DMS 273 treated with DMSO at 0.1 percent for 48 hours (cell line): ENCODE measurements at regions not wholly inside any gene's neighbourhood (a gene's known extent, or its start where the extent isn't known, plus 50 kb on each side); places are given as distances from the start of the nearest gene placed in this dataset.

ENCODE experiments used
- DNase-seq: peaks from one replicate; lab custom pipeline; 2025; lab: John Stamatoyannopoulos, UW

DNA sequence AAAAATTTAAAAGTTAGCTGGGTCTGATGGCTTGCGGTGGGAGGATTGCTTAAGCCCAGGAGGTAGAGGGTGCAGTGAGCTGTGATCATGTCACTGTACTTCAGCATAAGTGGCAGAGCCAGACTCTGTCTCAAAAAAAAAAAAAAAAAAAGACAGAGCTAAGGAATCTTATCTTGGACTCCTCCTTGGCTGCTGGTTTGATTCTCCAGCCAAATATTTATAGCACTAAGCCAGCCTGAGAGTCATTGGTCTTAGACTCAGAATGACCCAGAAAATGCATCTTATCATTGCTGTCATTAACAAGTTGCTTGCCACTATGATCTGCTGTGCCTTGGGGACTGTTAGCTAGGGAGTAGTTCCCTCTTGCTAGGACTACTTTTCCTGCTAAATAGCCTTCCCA, 164.7 kb downstream of the GNAT3 start:
- DNase-seq, result no peak

GRCh38 chr7:80346704-80347103, 165.2 kb downstream of the GNAT3 start:
- DNase-seq, result no peak

GRCh38 chr7:80335511-80336231, 176.2 kb downstream of the GNAT3 start:
- no peak for DNase-seq

GRCh38 chr7:80334908-80335307, 177.0 kb downstream of the GNAT3 start:
- DNase-seq, result no peak

- no peak for DNase-seq
Observed at GRCh38 chr7:80334196-80334595, 177.7 kb downstream of the GNAT3 start.

DNA sequence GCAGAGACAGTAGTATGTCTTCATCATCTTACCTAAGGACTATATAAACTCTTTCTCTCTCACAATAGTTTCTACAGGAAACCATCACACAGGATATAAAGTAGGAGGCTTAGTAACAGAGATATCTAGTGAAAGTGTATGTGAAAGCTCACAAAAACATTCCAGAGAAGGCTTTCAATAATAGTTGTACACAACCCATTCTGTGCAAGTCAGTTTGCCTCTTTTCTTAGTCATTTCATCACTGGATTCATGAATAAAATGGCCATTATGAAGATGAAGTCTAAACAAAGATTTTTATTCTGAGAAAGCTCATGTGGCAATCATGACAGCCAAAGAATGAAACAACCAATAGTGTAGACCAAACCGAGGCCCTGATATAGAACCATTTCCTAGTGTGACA, 178.8 kb downstream of the GNAT3 start:
- no peak for DNase-seq

DNA sequence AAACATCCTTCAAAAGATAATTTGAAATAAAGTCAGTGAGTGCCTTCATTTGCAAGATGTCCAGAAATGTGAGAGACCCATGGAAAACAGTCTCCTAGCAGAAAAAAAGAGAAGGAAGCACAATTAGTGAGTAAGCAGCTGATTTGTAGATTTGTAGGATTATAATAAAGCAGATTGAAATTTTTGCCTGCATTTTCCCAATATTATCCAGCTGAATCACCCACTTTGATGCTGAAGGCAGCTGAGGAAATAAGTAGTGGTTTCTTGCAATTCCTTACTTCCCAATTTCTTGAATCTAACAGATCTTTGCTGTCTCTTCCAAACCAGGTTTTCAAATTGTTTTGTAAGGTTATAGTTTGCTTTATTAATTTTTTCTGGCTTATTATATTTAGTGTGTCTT, 181.4 kb downstream of the GNAT3 start:
- DNase-seq, result no peak

DNA sequence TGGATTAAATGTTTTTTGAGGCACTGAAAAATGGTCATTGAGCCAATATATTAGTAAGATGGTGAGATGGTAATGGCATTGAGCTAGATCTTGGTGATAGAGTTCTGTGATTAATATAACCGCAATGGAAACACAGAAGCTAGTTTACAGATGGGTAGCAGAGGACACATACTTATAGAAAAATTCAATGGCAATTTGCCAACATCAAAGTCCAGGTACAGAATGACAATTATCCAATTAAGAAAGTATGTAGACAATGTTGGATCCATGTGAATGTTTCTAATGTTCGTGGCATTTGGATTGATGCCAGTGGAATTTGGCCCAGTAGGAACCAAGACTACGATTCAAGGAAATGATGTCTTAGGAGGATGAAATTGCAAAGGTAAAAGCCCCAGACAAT, 187.8 kb downstream of the GNAT3 start:
- no peak for DNase-seq

DNA sequence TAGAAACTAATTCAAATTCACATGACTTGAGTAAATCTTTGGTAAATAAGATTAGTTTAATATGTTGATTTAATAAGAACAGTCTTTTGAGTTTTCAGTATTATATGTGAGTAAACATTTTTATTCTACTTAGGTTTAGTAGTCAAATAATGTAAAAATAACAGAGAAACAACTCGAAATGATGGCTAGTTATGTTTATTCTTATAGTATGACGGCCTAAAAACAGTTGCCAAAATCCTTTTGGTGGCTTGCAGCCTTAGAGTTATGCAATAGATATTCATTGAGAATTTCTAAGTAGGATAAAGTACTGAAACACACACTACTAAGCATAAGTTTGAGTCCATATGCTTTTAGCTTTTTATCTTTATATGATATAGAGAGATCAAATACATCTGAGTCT, 184.8 kb downstream of the GNAI1 start:
- DNase-seq, result no peak

- DNase-seq, result no peak
Observed at GRCh38 chr7:80318081-80318480, 183.4 kb downstream of the GNAI1 start.

DNA sequence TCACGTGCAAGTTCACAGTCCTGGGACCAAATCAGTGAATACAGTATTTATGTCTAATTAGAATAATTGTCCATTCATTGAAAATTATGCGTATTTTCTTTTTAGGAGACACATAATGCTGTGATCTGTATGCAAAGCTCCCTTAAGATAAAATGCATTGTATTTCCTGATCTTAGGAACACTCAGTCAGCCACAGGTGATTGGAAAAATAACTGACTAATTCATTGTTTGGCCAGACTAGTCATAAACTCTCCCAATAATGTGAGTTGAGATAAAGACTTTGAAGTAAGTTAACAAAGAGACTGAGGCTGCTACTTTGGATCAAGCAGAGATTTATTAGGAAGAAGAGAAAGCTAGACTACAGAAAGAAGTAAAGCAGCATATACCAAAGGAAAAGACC, 182.2 kb downstream of the GNAI1 start:
- DNase-seq, result no peak

DNA sequence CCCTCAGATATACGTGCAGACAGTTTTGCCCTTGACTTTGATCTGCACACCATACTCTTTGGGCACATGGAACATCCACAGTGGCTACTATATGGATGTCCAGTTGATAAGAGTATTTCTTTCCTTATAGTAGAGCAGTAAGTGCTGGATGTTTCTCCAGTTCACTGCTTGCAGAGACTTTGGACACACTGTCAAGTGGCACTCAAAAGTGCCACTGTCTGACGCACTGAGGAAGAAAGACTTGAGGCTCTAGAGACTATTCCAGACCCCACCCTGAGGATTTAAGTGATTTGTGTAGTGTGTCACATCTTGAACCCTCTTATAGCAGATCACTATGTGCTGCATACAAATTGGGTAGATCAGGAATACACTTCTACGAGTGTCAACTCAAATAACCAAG, 179.1 kb downstream of the GNAI1 start:
- no peak for DNase-seq

GRCh38 chr7:80313067-80313626, 178.5 kb downstream of the GNAI1 start:
- DNase-seq, result no peak

- DNase-seq, result no peak
Observed at GRCh38 chr7:80312139-80312661, 177.6 kb downstream of the GNAI1 start.

- DNase-seq, result no peak
Observed at GRCh38 chr7:80311313-80311712, 176.7 kb downstream of the GNAI1 start.

DNA sequence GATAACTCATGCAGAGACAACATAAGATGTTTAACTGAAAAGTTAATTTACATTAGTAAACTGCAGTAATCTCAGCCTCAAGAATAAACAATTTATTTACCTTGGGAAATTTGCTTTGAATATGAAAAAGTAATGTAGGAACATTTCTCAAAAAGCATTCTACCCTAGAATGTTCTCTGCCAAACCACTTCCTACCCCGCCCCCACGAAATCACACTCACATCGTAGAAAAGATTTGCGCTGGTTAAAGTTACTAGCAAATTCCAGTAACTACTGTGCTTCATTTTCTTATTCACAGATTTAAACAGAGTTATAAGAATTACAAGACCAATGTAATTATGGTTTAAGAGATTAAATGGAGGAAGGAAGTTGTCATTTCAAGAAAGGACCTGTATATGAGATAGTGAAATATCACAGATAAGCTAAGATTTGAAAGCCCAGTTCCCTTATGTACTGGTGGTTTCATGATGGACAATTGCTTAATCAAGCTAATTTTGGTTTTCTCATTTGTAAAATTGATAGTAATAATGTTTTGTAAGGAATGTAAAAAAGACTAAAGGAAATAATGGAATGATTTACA, 175.4 kb downstream of the GNAI1 start:
- no peak for DNase-seq

GRCh38 chr7:80309377-80309776, 174.7 kb downstream of the GNAI1 start:
- no peak for DNase-seq

GRCh38 chr7:80307227-80307856, 172.7 kb downstream of the GNAI1 start:
- DNase-seq, result no peak

GRCh38 chr7:80303315-80303714, 168.7 kb downstream of the GNAI1 start:
- DNase-seq, result no peak

- DNase-seq, result no peak
Observed at GRCh38 chr7:80302636-80303035, 168.0 kb downstream of the GNAI1 start.

DNA sequence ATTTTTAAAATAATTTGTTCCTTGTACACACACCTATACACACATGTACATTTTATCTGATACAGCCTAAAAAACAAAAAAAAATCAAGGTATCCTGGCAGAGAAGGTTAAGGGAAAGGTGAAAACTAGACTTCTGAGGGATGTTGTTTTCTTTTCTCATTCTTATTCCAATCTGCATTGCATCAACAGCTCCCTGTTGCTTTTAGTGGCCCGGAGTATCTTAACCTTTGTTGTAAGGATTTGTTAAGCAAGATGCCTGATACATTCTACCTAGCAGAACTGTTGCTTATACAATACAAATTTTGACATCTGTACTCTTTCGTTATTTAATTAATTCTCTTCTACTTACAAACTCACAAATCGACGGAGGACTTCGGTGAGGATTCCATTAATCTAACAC, 167.4 kb downstream of the GNAI1 start:
- no peak for DNase-seq

- no peak for DNase-seq
Observed at GRCh38 chr7:80298201-80298600, 163.6 kb downstream of the GNAI1 start.

DNA sequence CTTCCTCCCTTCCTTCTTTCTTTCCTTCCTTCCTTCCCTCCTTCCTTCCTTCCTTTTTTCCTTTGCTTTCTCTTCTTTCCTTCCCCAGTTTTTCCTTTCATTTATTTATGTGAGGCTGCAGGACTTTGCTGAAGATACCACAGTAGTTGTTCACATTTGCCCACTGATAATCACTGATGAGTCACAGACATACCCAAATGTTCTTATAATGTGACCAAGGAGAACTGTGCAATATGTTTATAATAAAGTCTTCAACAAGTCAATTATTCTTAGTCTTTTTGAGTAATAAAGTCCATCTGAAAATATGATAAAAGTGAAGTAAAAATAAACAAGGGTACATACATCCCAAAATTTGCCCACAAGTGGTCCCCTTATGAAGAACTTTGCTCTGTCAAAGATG, 159.7 kb downstream of the GNAI1 start:
- DNase-seq, result no peak
